GM06990 (cell line): ENCODE measurements at regions not wholly inside any gene's neighbourhood (a gene's known extent, or its start where the extent isn't known, plus 50 kb on each side); places are given as distances from the start of the nearest gene placed in this dataset.

Experiments used
- DNase-seq: peaks from one replicate; pipeline ENCODE4 v3.0.0-alpha.2; 2011; ENCODE audit not compliant: insufficient read length; ENCODE audit errors: extremely low read depth
- H3K27me3 ChIP-seq: replicated peaks from 2 replicates; pipeline ENCODE4 v1.6.0; 2011; ENCODE audit warnings: low read length; ENCODE audit not compliant: control insufficient read depth, insufficient read depth
- H3K36me3 ChIP-seq: 2 replicates; pipeline ENCODE4 v1.5.1; 2011; ENCODE audit warnings: low read length; ENCODE audit not compliant: control insufficient read depth, insufficient read depth
- H3K4me3 ChIP-seq: replicated peaks from 2 replicates; pipeline ENCODE4 v1.5.1; 2011; ENCODE audit warnings: low read depth, mild to moderate bottlenecking, control low read depth, low read length
- TF ChIP-seq, protein P1 (sequence below): IDR thresholded peaks from 2 replicates; pipeline ENCODE4 v1.5.1; 2011; ENCODE audit warnings: low read length, control low read depth, mild to moderate bottlenecking, inconsistent platforms; ENCODE audit not compliant: insufficient read depth, poor library complexity, severe bottlenecking

DNA sequence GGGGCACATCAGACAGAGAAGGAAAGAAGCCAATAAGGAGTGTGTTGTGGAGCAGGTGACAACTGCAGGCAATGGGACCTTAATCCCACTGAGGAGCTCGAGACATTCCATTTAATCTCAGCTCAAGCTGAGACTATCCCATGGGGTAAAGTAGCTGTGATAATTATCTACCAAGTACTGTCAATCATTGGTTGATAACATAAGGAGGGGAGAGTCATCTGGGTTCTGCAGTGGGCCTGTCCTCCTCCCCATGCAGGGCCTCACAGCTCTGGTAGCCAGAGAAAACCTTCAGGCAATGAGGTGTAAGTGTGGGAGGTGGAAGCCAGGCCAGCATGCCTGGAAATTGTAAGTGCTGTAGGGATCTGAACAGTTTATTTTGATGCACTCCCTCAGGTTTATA, 375.0 kb upstream of the ARID1B start:
- no peak for DNase-seq
- TF ChIP-seq, protein P1, sequence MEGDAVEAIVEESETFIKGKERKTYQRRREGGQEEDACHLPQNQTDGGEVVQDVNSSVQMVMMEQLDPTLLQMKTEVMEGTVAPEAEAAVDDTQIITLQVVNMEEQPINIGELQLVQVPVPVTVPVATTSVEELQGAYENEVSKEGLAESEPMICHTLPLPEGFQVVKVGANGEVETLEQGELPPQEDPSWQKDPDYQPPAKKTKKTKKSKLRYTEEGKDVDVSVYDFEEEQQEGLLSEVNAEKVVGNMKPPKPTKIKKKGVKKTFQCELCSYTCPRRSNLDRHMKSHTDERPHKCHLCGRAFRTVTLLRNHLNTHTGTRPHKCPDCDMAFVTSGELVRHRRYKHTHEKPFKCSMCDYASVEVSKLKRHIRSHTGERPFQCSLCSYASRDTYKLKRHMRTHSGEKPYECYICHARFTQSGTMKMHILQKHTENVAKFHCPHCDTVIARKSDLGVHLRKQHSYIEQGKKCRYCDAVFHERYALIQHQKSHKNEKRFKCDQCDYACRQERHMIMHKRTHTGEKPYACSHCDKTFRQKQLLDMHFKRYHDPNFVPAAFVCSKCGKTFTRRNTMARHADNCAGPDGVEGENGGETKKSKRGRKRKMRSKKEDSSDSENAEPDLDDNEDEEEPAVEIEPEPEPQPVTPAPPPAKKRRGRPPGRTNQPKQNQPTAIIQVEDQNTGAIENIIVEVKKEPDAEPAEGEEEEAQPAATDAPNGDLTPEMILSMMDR = no peak
- H3K4me3 ChIP-seq = no peak overlapping the region
- no peaks in the 10 kb centered on the region; the same call in 1 of the 2 replicates for H3K27me3 ChIP-seq
- H3K36me3 ChIP-seq = no peaks in the 10 kb centered on the region

DNA sequence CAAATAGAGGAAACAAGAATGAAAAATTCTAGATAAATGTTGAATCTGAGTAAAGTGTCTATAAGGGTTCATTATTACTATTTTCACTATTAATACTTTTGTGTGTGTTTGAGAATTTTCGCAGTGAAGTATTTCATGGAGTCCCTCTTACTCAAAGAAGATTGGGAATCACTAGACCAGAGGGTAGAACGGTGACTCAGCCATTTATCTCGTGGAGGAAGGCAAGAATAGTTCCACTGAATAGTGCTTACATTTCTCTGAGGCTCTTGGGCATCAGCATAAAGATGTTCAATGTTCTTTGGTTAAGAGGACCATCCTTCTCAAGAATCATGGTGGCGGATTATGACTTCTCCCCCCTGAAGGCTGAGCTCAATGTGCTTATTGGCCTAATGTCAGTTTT, 376.7 kb upstream of the ARID1B start:
- TF ChIP-seq, protein P1 = no peak
- H3K36me3 ChIP-seq = no peaks in the 10 kb centered on the region
- H3K4me3 ChIP-seq = no peak overlapping the region
- no peak for DNase-seq
- H3K27me3 ChIP-seq = no peaks in the 10 kb centered on the region; the same call in 1 of the 2 replicates

DNA sequence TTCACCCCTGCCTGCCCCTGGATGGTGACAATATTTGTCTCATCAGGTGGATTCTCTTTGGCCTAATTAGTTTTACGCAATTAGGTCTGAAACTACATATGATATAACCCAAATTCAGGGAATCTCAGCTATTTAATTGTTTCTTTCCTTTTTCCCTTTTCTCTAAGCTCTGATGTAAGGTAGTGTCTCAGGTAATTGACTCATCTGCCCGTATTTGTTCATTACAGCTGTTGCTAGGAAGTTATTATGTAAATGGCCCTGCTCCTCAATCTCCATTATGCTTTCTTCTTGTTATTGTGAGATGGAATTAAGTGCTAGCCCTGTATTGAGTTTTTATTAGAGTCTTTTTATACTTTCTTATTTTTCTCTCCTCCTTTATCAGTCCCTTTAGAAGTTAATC, 378.2 kb upstream of the ARID1B start:
- TF ChIP-seq, protein P1 = no peak
- H3K36me3 ChIP-seq = no peaks in the 10 kb centered on the region
- no peak for DNase-seq
- H3K27me3 ChIP-seq = no peaks in the 10 kb centered on the region; the same call in 1 of the 2 replicates
- no peak overlapping the region for H3K4me3 ChIP-seq

GRCh38 chr6:156398371-156398770, 378.8 kb upstream of the ARID1B start:
- no peaks in the 10 kb centered on the region for H3K36me3 ChIP-seq
- H3K4me3 ChIP-seq = no peak overlapping the region
- TF ChIP-seq, protein P1 = no peak
- no peak for DNase-seq
- H3K27me3 ChIP-seq = no peaks in the 10 kb centered on the region; the same call in 1 of the 2 replicates

GRCh38 chr6:156396791-156397418, 380.3 kb upstream of the ARID1B start:
- Histone ChIP-seq H3K4me3 (no peak overlapping the region; the same call in 1 of the 2 replicates), H3K36me3 (no peaks in the 10 kb centered on the region), H3K27me3 (no peaks in the 10 kb centered on the region; the same call in 1 of the 2 replicates)
- TF ChIP-seq, protein P1 = no peak
- DNase-seq = peak; percentile 50
